NCI-H2107 (cell line): ENCODE measurements at regions not wholly inside any gene's neighbourhood (a gene's known extent, or its start where the extent isn't known, plus 50 kb on each side); places are given as distances from the start of the nearest gene placed in this dataset.

ENCODE experiments used
- DNase-seq: peaks from one replicate; lab custom pipeline; 2025; lab: John Stamatoyannopoulos, UW

DNA sequence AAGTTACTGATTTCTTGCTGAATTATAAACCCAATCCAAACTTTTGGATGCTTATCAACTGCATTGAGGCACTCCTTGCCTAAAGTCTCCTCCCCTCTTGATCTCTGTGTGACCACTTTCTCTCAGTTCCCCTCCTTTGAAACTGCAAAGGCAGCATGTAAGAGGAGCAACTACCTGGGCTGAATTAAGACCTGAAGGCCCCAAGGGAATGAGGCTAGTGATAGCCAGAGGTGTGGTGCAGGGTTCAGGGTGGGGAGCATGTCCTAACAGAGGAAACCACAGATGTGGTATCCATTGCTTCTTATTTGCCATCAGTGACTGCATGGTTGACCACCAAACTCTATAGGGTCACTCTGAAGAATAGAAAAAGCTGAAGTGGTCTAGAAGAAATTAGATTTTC is 557.9 kb downstream of the TNS1 start:
- no peak for DNase-seq

DNA sequence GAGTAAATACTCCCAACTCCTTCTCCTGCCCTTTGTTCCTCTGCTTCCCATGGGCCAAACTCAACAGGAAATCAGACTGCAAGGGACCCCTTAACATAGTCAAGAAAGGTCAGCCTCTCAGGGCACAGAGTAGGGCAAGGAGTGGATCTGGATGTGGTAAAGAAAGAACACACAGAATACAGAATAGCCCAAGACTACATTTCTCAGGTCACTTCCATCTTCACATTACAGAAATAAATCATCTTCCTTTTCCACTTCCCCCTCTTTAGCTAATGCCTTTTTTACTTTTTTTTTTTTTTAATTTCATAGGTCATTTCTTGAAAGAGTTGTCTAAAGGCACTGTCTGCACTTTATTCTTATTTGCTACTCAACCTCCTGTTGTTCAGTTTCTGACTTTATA is 558.3 kb downstream of the TNS1 start:
- DNase-seq = no peak

DNA sequence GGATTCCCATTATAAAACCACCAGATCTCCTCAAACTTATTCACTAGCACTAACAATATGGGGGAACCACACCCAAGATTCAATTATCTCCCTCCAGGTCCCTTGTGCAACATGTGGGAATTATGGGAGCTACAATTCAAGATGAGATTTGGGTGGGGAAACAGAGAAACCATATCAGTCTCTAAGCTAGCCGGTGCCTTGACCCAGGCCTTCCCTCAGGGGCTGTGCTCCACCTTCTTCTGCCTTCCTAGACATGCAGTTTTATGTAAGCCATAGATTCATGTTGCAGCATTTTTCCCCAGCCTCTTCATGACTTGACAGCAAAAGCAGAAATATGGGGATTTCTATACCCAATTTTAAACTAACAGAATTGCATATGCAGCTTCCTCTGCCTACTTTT is 559.2 kb downstream of the TNS1 start:
- no peak for DNase-seq

DNA sequence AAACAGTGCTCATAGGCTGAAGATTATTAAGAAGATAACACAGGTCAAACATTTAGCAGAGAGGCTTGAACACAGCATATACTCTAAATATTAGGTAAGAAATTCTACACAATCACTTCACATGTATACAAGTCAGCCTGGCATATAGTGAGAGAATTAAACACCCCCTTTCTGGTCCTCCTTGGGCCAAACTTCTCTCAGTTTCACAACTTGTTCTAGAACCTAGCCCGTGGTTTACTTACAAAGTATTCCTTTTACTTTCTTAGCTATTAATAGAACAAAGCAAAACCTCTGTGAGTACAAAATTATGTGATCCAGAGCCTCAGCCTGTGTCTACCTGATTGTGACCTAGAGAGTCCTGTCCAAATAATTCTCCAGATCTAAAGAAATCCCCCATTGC is 562.8 kb downstream of the TNS1 start:
- no peak for DNase-seq

DNA sequence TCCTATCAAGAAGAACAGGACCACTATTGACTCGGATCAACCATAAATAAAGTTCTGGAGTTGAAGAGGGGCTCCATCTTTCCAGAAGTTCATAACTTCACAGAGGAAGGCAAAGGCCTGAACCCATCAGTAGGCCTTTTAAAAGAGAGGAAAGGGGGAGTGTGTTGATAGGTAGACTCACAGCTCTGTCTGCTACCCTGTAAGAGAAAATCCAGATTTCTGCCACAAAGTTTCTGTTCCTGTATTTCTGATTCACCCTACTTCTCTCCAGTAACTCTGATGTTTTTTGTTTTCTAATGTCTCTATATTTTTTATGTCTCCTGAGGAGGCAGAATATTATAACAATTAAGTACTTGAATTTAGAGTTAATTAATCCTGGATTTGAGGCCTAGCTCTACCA is 564.0 kb downstream of the TNS1 start:
- no peak for DNase-seq

DNA sequence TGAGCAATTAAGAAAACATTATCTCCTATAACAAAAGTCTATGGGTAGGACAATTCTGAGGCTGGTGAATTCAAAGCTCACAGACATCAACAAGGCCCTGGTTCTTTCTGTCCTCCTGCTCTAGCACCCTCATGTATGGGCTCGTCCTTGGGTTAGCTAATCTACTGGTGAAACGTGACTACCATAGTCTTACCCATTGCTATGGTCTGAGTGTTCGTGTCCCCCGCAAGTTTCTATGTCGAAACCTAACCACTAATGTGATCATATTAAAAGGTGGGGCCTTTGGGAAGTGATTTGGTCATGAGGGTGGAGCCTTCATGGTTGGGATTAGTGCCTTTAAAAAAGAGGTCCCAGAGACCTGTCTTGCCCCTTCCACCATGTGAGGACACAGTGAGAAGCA is 564.7 kb downstream of the TNS1 start:
- DNase-seq = no peak

DNA sequence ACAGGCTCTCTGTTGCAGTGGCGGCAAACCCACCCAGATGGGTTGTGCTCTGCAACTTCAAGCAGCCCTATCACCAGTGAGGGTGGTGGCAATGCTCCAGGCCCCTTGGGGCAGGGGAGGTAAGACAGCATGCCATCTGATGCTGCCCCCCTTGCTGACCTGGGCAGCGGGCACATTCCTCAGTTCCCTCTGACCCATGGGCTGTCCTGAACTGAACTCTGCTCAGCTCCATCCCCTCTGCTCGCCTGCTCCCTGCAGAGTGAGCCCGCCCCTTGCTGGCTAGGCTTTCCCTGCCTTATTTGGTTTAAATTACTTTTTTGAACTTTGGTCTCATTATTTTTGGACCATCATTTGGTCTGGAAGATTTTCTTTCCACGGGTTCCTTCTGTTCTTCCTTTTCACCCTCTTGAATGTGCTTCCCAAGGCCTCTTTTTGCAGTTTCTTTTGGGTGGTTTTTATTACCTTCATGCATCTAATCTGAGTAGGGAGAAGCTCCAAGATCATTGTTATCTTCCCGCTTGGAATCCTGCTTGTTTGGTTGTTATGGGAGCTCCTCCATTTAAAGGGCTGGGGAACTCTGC is 565.4 kb downstream of the TNS1 start:
- DNase-seq = no peak

DNA sequence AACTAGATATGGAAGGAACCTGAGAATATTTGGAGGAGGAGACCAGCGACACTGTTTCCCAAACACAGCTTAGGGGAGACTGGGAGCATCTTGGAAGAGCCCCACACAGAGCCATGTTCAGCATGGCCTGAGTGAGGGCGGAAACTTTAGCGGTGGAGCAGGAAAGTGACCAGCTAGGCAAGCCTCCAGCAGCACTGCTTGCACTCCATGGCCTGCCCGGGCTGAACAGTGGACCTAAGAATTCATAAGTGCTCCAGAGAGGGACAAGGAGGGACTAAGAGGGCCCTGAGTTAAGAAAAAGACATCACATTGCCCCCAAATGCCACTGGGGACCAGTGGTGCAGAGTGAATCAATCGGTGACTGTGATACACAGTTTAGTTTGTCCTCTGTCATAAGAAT is 566.4 kb downstream of the TNS1 start:
- DNase-seq = no peak

DNA sequence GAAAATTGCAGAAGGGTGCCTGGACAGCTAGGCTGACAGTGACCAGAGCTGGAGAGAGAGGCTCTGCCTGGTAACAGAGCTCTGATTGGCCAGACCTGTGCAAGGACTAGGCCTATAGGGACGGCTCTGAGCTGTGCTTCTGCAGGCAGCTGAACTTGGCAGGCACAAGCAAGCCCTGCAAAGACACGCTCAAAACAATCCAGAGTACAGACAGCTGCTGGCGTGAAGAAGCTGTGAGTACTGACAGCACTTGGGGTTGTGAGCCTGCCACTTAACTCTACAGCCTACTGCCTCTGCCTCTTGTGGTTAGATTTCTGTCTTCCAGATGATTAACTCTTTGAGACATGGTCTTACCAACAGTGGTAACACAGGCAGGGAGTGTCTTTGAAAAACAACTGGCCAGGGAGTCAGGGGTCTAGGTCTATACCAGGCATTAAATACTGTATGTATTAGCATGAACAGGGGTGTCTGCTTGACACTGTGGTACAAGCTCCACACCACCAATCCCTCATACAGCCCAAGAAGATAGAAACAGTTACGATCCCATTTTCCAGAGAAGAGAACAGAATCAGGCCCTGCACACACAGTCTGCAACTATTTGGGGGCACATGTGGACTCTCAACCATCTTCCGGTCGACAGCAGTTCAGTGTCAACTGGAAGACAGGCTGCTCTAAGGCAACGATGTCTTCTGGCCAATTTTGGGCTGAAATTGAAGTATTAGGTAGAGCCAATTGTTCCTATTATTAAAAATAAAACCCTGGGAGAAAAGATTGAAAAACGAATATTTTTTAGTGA is 568.4 kb downstream of the TNS1 start:
- peak; percentile 66 for DNase-seq

DNA sequence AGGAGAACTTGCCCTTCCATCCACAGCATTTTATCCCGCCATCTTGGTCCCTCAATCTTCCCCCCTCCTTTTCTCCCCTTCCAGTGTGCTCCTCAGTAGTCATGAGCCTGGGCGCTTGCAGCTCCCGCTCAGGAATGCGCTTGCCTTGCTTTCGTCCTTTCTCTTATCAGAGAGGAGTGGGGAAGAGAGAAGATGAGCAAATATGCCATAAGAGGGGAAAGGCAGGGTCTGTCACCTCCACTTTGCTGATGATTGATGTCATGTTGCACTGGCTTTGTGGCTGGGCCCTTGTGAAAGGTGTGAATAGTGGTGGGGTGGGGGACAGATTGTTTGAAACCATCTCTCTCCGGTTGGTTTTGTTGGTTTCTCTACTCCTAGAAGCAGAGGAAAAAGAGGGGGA is 569.3 kb downstream of the TNS1 start:
- DNase-seq = no peak

DNA sequence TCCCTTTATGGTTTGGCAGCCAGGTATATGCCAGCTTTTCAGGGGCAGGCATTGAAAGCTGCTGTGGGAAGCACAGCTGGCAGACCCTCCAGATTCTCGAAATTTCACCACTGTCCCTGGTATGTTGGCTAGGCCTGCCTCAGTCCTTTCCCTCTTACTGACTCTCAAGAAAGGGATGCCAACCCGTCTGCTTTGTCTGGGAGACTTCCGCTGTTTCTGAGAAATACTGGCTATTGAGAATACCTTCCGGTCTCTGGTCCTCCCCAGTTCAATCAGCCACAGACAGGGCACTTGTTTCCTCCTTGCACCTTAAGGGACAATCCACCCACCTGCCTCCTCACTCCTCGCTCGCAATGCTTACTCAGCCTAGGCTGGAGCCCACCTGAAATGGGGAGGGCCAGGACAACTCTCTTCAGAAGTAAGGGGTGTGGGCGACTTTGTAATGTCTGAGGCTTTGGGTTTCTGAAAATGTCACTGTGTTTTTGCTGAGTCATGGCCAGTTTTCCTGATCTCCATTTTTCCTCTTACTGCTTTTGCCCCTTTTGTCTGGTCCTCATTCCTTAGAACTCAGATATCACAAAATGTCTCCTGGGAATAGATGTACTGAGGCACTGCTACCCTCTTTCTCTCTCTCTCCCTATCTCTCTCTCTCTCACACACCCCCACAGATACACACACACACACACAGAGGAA is 571.1 kb downstream of the TNS1 start:
- DNase-seq = no peak

DNA sequence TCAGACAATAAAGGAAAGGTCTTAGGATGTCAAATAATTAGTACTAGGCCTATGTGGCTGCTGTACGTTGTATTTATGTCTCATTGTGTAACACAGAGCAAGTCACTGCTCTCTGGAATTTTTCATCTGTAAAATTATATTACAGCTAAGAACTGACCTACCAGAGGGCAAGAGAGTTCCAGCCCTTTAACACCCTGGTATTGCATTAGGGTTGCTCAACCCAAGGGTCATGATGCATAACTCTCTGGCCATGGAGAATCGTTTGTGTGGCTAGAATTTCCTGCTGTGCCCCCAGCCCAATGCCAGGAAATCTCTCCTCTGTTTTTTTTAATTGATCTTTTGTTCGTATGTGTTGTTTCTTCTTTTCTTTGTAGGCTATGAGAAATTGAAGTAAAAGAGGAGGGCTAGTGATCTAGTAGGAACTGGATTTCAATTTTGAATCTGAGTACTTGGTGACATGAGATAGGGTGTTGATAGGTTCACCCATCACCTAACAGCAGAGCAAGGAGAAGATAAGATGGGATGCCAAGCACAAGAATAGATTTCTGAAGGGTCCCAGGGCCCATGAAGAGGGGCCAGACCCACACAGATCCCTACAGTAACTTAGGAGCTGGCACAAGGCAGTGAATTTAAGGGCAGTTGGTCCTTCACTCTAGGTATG is 571.2 kb upstream of the TNP1 start:
- DNase-seq = no peak

DNA sequence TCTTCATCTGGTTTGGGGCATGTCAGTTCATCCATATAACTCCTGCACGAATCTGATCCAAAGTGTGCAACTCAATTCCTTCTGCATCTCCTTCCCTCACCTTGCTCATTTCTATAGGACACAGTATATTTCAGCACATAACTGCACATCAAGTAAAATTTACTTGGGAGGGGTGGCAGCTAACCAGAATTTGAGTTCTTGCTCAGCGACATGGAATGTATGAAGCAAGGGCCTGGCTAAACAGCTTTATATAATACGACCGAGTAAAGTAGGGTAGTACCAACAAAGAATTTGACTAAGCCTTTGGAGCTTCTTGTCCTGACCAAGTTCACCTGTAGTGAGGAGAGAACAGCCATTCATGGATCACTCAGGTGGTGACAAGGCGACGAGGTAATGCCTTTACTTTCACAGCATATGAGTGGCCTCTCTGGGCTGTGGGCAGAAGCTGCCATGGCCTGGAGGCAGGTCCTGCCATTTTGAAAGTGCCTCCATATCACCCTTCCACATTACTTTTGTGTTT is 570.2 kb upstream of the TNP1 start:
- DNase-seq = no peak

DNA sequence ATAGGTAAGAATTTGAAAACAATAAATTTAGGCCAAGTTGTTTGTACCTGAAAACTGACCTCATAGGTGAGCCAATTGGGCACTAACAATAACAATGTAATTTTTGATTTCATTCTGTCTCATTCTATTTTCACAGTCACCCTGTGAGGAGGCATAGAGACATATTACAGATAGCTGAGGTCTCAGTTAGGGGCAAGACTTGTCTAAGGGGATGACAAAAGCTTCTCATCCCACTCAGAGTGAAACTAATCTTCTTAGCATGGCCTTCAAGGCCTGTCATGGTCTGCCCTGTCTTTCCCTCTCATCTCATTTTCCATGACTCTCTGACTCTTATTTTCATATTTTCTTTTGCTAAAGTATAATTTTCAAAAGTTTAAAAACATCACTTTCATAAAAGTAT is 562.0 kb upstream of the TNP1 start:
- no peak for DNase-seq

DNA sequence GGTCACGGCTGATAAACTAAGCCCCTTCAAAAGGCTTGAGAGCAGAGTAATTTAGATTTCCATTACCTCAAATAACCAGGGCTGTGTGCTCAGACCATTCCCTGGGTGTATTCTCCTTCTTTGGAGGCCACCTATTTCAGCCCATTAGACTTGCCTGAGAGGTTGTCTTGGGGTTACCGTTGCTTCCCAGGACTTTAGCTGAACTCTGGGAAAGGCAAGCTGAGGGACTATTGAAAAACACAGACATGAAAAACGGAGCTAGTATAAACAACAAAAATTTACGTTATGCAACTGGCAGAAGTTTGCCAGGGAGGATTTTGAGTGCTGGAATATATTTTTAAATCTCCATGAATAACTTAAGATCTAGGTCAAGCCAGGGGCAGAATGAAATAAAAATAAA is 561.0 kb upstream of the TNP1 start:
- no peak for DNase-seq

DNA sequence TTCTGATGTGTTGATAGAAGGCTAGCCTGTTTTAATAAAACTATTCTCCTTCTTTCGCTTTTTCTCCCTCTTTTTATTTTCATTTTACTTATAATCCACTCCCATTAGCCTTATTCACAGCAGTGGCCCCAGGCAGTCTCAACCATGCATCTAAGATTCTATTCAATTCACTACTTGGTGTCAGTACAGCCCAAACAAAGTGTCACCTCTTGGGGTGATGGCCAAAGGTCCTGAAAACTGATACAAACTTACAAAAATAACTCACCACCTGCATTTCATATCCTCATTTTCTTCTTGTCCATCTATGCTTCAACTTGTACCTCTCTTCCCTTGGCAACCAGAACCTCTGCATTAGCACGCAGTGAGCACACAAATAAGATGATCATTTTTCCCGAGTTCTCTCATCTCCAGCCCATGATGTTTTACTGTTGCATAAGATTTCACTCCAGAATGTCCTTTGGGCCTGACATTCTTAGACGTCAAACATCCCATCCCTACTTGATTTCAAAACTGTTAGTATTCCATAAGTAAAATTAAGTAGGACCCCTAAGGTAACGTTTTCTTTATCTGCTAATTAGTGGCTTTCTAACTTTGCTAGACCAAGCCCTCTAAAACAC is 559.3 kb upstream of the TNP1 start:
- no peak for DNase-seq

DNA sequence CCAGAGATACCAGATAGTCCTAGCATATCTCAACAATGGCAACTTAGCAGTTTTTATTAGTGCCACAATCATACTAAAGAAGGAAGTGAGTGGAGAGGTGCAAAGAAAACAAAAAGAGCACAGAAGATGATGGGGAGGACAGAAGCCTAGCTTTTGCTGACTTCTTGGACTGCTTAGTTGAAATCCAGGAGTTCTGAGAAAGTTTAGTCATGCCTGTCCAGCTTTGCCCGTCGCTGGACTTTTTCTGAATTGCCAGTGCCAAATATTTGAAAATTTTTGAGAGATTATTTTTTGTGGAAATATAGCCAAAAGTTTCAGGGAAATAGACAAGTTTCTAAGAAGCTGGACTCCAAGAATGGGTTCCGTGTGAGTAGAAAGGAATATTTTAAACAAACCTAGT is 558.7 kb upstream of the TNP1 start:
- no peak for DNase-seq

DNA sequence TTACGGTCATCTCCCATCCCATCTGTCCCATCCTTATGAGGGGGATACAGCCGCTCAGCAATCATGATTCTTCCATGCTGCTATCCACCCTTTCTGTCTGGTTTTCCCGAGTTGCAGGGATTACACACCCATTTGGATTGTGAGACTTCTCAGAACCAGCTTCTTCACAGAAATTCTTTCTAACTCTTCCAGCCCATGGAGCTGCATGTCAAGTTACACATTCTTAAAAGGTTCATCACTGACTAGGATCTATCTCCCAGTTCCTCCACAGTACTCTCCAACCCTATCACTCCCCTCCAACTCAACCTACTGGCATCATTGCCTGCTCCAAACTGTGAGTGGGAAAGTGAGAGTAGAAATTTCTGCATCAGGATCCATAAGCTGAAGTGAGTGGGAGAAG is 558.2 kb upstream of the TNP1 start:
- no peak for DNase-seq

DNA sequence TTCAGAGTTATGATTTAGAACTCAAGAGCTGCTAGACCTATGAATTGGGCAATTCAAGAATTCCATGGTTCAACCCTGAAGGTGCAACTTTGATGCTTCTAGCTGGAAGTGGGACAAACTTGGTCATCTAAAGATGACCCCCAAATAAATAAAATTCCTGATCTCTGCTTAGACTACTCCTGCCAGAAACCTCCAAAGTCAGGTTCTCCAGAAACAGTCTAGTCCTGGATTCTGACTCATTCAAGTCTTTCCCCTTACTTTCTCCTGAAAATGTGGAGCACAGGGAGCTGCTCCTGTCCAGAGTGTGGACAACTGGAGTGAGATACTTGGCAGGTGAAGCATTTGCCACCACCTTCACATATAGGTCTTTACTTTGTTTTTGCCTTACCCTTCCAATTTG is 557.7 kb upstream of the TNP1 start:
- no peak for DNase-seq

DNA sequence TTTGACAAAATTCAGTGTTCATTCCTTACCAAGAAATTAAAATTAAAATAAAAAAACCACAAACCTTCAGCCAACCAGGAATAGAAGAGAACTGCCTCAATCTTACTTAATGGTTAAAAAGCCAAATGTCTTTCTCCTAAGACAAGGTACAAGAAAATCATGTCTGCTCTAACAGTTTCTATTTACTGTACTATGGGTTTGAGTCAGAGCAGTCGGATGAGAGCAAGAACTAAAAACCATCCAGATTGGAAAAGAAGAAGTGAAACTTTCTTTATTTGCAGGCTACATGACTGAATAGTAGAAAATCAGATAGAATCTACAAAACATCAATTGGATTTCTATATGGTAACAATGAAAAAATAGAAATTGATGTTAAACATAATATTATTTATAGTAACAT is 555.5 kb upstream of the TNP1 start:
- DNase-seq = no peak

DNA sequence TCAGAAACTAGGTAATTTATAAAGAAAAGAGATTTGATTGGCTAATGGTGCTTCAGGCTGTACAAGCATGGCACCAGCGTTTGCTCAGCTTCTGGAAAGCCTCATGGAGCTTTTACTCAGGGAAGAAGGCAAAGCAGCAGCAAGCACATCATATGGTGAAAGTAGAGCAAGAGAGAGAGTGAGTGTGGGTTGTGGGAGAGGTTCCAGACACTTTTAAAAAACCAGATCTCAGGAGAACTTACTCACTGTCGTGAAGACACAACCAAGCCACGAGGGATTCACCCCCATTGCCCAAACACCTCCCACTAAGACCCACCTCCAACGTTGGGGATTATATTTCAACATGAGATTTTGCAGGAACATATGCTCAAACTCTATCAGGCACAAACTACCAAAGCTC is 554.6 kb upstream of the TNP1 start:
- no peak for DNase-seq

DNA sequence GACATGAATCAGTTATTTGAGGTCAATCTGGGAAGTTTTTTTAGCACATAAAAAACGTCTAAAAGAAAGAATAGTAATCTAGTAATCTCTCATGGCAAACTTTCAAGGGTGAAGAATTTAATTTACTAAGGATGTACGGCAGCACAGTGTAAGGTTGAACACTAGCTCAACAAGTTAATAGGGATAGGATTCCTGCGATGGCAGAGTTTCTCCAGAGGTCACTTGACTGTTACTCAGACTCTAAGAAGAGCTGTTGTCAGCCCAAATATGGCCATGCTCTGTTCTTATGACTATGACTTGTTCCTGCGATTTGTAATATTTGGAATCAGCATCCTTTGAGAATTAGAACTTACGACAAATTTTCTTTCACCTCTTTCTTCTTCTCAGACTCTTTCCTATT is 553.3 kb upstream of the TNP1 start:
- DNase-seq = no peak
